IMR-90 (cell line): ENCODE measurements at regions not wholly inside any gene's neighbourhood (a gene's known extent, or its start where the extent isn't known, plus 50 kb on each side); places are given as distances from the start of the nearest gene placed in this dataset.

ENCODE experiments used
- ATAC-seq: fragments of 200-7000 bp; cut with Tn5 transposase; 2 replicates; pipeline ENCODE4 v1.9.1; 2020; ENCODE audit warnings: low read depth, mild to moderate bottlenecking, moderate library complexity
- BruUV-seq: library from RNA; stranded (reverse); fragments of 400-500 nt; replicated peaks from 2 replicates; lab custom pipeline; 2021; lab: Mats Ljungman, UMichigan
- CTCF ChIA-PET: fragments of 300-600 bp; formaldehyde crosslinking; extraction: SDS; loops from one replicate; lab custom pipeline; 2021; ENCODE audit warnings: antibody characterized with exemption; lab: Yijun Ruan, JAX
- POLR2A ChIA-PET: fragments of 300-600 bp; sonication (Branson Sonifier 250); formaldehyde crosslinking; loops from one replicate; lab custom pipeline; 2022; ENCODE audit warnings: antibody characterized with exemption; ENCODE audit not compliant: unreplicated experiment; lab: Charles Lee
- DNase-seq: peaks from one replicate; pipeline ENCODE4 v3.0.0; 2013
- H2AFZ ChIP-seq: replicated peaks from 2 replicates; pipeline ENCODE3; 2013; ENCODE audit warnings: low read length, mild to moderate bottlenecking; ENCODE audit not compliant: poor library complexity
- H2AK5ac ChIP-seq: 2 replicates; pipeline ENCODE4 v1.6.1; 2013; ENCODE audit warnings: low read depth, low read length, inconsistent platforms
- H2AK9ac ChIP-seq: replicated peaks from 2 replicates; pipeline ENCODE3; 2013; ENCODE audit warnings: mild to moderate bottlenecking, low read depth, low read length, moderate library complexity; ENCODE audit not compliant: poor library complexity
- H2BK120ac ChIP-seq: 2 replicates; pipeline ENCODE4 v1.6.1; 2013; ENCODE audit warnings: low read depth, low read length, inconsistent platforms
- H2BK15ac ChIP-seq: 3 replicates; pipeline ENCODE4 v1.6.1; 2013; ENCODE audit warnings: low read depth, low read length, inconsistent platforms
- H2BK20ac ChIP-seq: 2 replicates; pipeline ENCODE4 v1.6.1; 2013; ENCODE audit warnings: low read depth, mild to moderate bottlenecking, inconsistent platforms, low read length, moderate library complexity
- H2BK5ac ChIP-seq: 2 replicates; pipeline ENCODE4 v1.6.1; 2013; ENCODE audit warnings: mild to moderate bottlenecking, low read depth, low read length, inconsistent platforms; ENCODE audit not compliant: poor library complexity, severe bottlenecking
- H3K14ac ChIP-seq: replicated peaks from 2 replicates; pipeline ENCODE4 v1.6.1; 2013; ENCODE audit warnings: low read depth, low read length, inconsistent platforms
- H3K18ac ChIP-seq: 2 replicates; pipeline ENCODE4 v1.6.1; 2013; ENCODE audit warnings: low read depth, low read length, control low read depth
- H3K23ac ChIP-seq: 2 replicates; pipeline ENCODE4 v1.6.1; 2013; ENCODE audit warnings: low read depth, low read length, inconsistent platforms
- H3K27ac ChIP-seq: 2 replicates; pipeline ENCODE4 v1.5.1; 2013; ENCODE audit warnings: mild to moderate bottlenecking, control low read depth, low read length; ENCODE audit not compliant: insufficient read depth
- H3K27me3 ChIP-seq: 2 replicates; pipeline ENCODE4 v1.6.1; 2013; ENCODE audit warnings: low read length; ENCODE audit not compliant: control insufficient read depth, insufficient read depth
- H3K36me3 ChIP-seq: 2 replicates; pipeline ENCODE4 v1.6.1; 2013; ENCODE audit warnings: low read length, mixed read lengths; ENCODE audit not compliant: control insufficient read depth, insufficient read depth
- H3K4ac ChIP-seq: 2 replicates; pipeline ENCODE4 v1.6.1; 2013; ENCODE audit warnings: low read depth, low read length, inconsistent platforms
- H3K4me1 ChIP-seq: 2 replicates; pipeline ENCODE4 v1.6.1; 2013; ENCODE audit warnings: low read length, mixed read lengths; ENCODE audit not compliant: control insufficient read depth, insufficient read depth
- H3K4me2 ChIP-seq: 2 replicates; pipeline ENCODE4 v1.6.1; 2013; ENCODE audit warnings: low read depth, mild to moderate bottlenecking, control low read depth, low read length, moderate library complexity
- H3K4me3 ChIP-seq: 2 replicates; pipeline ENCODE4 v1.5.1; 2013; ENCODE audit warnings: low read depth, mild to moderate bottlenecking, control low read depth, low read length, moderate library complexity; ENCODE audit not compliant: insufficient read depth
- H3K56ac ChIP-seq: 2 replicates; pipeline ENCODE4 v1.6.1; 2013; ENCODE audit warnings: low read length, inconsistent platforms; ENCODE audit not compliant: insufficient read depth; ENCODE audit errors: extremely low read depth
- H3K79me1 ChIP-seq, 2 experiments: 2 replicates each; pipeline ENCODE4 v1.6.1; 2013; ENCODE audit warnings: low read length in 2 of 2, inconsistent platforms in 1 of 2, low read depth in 1 of 2
- H3K9ac ChIP-seq: 2 replicates; pipeline ENCODE4 v1.6.1; 2013; ENCODE audit warnings: low read depth, low read length, control low read depth
- H3K9me1 ChIP-seq: 2 replicates; pipeline ENCODE4 v1.6.1; 2013; ENCODE audit warnings: low read length, inconsistent platforms; ENCODE audit not compliant: insufficient read depth
- H3K9me3 ChIP-seq: 2 replicates; pipeline ENCODE4 v1.6.1; 2013; ENCODE audit warnings: low read length; ENCODE audit not compliant: control insufficient read depth, insufficient read depth
- H4K20me1 ChIP-seq: 2 replicates; pipeline ENCODE4 v1.6.1; 2013; ENCODE audit warnings: low read length, inconsistent platforms; ENCODE audit not compliant: insufficient read depth
- H4K5ac ChIP-seq: 2 replicates; pipeline ENCODE4 v1.6.1; 2013; ENCODE audit warnings: mild to moderate bottlenecking, low read depth, low read length, control low read depth
- H4K8ac ChIP-seq, 2 experiments: 2 replicates each; pipeline ENCODE4 v1.6.1; 2013; ENCODE audit warnings: low read depth in 2 of 2, low read length in 2 of 2, control low read depth in 1 of 2, inconsistent platforms in 1 of 2
- H4K91ac ChIP-seq: 2 replicates; pipeline ENCODE4 v1.6.1; 2013; ENCODE audit warnings: low read depth, low read length, inconsistent platforms; ENCODE audit not compliant: insufficient read depth
- BHLHE40 ChIP-seq: fragments of 150-350 bp; IDR thresholded peaks from 2 replicates; pipeline ENCODE4 v1.6.1; 2016; ENCODE audit warnings: mild to moderate bottlenecking, low read depth, low read length
- CTCF ChIP-seq: conservative IDR thresholded peaks from 2 replicates; pipeline ENCODE4 v1.5.1; 2012; ENCODE audit warnings: mild to moderate bottlenecking, low read depth, low read length, improper control_type of control experiment
- ELK1 ChIP-seq: fragments of 150-350 bp; IDR thresholded peaks from 2 replicates; pipeline ENCODE4 v1.6.1; 2016; ENCODE audit warnings: low read depth, mild to moderate bottlenecking, low read length, moderate library complexity, borderline replicate concordance
- MXI1 ChIP-seq: IDR thresholded peaks from 2 replicates; pipeline ENCODE4 v1.6.1; 2012; ENCODE audit warnings: low read depth, mild to moderate bottlenecking, low read length, moderate library complexity, borderline replicate concordance
- RAD21 ChIP-seq: IDR thresholded peaks from 2 replicates; pipeline ENCODE4 v1.6.1; 2012; ENCODE audit warnings: low read length, improper control_type of control experiment
- RCOR1 ChIP-seq: IDR thresholded peaks from 2 replicates; pipeline ENCODE4 v1.6.1; 2012; ENCODE audit warnings: mild to moderate bottlenecking, low read length, improper control_type of control experiment; ENCODE audit not compliant: insufficient replicate concordance
- RFX5 ChIP-seq: IDR thresholded peaks from 2 replicates; pipeline ENCODE4 v1.8.0; 2012; ENCODE audit warnings: low read depth, mild to moderate bottlenecking, low read length, moderate library complexity
- SMC3 ChIP-seq: fragments of 150-350 bp; IDR thresholded peaks from 2 replicates; pipeline ENCODE4 v1.6.1; 2016; ENCODE audit warnings: low read depth, mild to moderate bottlenecking, antibody characterized with exemption, low read length, moderate library complexity
- WGBS, 2 experiments: methylation state at CpG; one replicate each; pipeline versions ENCODE4 v1.1.5 to v1.1.7; 2013; ENCODE audit warnings: missing lambda C conversion rate in 2 of 2; ENCODE audit not compliant: insufficient read length in 1 of 2; ENCODE audit errors: extremely low coverage in 2 of 2; 5-methylcytosine and 5-hydroxymethylcytosine counted together
- dilution Hi-C: fragments of 300-500 bp; cut with HindIII; formaldehyde crosslinking; loops from one replicate; pipeline ENCODE4 v1.14.3; 2018; ENCODE audit warnings: low sequenced_read_pairs; ENCODE audit not compliant: unreplicated experiment
- in situ Hi-C: fragments of 300-500 bp; cut with MboI; formaldehyde crosslinking; loops from 3 replicates; pipeline ENCODE4 v1.14.3; 2019; ENCODE audit warnings: low sequenced_read_pairs, inconsistent platforms, mixed read lengths
- intact Hi-C: fragments of 100-400 bp; cut with micrococcal nuclease; formaldehyde crosslinking; loops from 2 replicates; pipeline ENCODE4 v1.10.0; 2022

GRCh38 chr12:98297538-98297937, 217.9 kb upstream of the TMPO start:
- dilution Hi-C loops: no loop called here
- Histone ChIP-seq H4K91ac (no peak overlapping the region), H3K23ac (no peak overlapping the region), H3K18ac (no peak overlapping the region), H4K5ac (no peak overlapping the region), H3K4me2 (no peak overlapping the region), H2BK120ac (no peak overlapping the region), H3K27ac (no peak overlapping the region), H4K20me1 (no peaks in the 10 kb centered on the region), H3K9ac (no peak overlapping the region), H4K8ac (no peak overlapping the region), H2AFZ (no peak overlapping the region), H3K4ac (no peak overlapping the region), H2AK5ac (no peak overlapping the region), H3K14ac (no peak overlapping the region), H2BK20ac (no peak overlapping the region), H2BK15ac (no peak overlapping the region), H3K79me1 (no peaks in the 10 kb centered on the region), H3K56ac (no peak overlapping the region), H3K9me3 (no peaks in the 10 kb centered on the region), H3K4me3 (no peak overlapping the region), H3K4me1 (no peaks in the 10 kb centered on the region), H2AK9ac (no peak overlapping the region), H3K27me3 (no peaks in the 10 kb centered on the region), H3K9me1 (no peaks in the 10 kb centered on the region), H2BK5ac (no peak overlapping the region), H3K36me3 (no peaks in the 10 kb centered on the region)
- no peak for ATAC-seq
- BruUV-seq: no TSS peak
- POLR2A ChIA-PET: no interaction called here
- CTCF ChIA-PET: interaction anchor here (0.6 kb wide), 1 partner anchor 267 kb away, joined by 3 read pairs; no protein-coding TSS in a partner anchor
- in situ Hi-C loops: no loop called here
- intact Hi-C loops: no loop called here
- DNase-seq: no peak
- 0% methylated on average over 1 of the region's 3 CpGs; no CpG with 5 or more reads in 1 of the 2 experiments for WGBS, 2 experiments
- no peak for TF ChIP-seq CTCF
- no peak for TF ChIP-seq SMC3
- no peak for TF ChIP-seq RAD21
- no peak for TF ChIP-seq ELK1
- no peak for TF ChIP-seq RFX5
- no peak for TF ChIP-seq BHLHE40
- TF ChIP-seq RCOR1: no peak
- no peak for TF ChIP-seq MXI1
